Neural cell (in vitro differentiated cells): ENCODE measurements at regions not wholly inside any gene's neighbourhood (a gene's known extent, or its start where the extent isn't known, plus 50 kb on each side); places are given as distances from the start of the nearest gene placed in this dataset.

Experiments
- H2AFZ ChIP-seq: fragments of 200-600, 300-800 bp; sonication (generic), shearing (Covaris generic); 2 replicates; pipeline ENCODE4 v1.6.0; 2014; ENCODE audit warnings: low read depth, mild to moderate bottlenecking, antibody characterized with exemption, low read length, moderate library complexity
- H3F3A ChIP-seq: fragments of 200-600 bp; shearing (Covaris generic); 2 replicates; pipeline ENCODE4 v1.6.1; 2016; ENCODE audit warnings: mild to moderate bottlenecking, moderate library complexity, mixed read lengths, antibody characterized with exemption, low read length; ENCODE audit not compliant: insufficient read depth, poor library complexity, severe bottlenecking
- H3K27ac ChIP-seq: fragments of 200-600, 300-800 bp; sonication (generic), shearing (Covaris generic); 2 replicates; pipeline ENCODE4 v1.5.1; 2014; ENCODE audit warnings: mild to moderate bottlenecking, low read length, moderate library complexity
- H3K27me3 ChIP-seq: fragments of 300-800, 200-600 bp; sonication (generic), shearing (Covaris generic); 2 replicates; pipeline ENCODE4 v1.6.0; 2014; ENCODE audit warnings: mild to moderate bottlenecking, low read depth, low read length, moderate library complexity; ENCODE audit not compliant: insufficient read depth
- H3K36me3 ChIP-seq: fragments of 300-800, 200-600 bp; sonication (generic), shearing (Covaris generic); 2 replicates; pipeline ENCODE4 v1.5.1; 2014; ENCODE audit warnings: mild to moderate bottlenecking, antibody characterized with exemption, low read length, moderate library complexity; ENCODE audit not compliant: insufficient read depth
- H3K4me2 ChIP-seq: fragments of 300-800, 200-600 bp; sonication (generic), shearing (Covaris generic); 2 replicates; pipeline ENCODE4 v1.6.0; 2014; ENCODE audit warnings: mild to moderate bottlenecking, low read length
- H3K4me3 ChIP-seq: fragments of 300-800, 200-600 bp; sonication (generic), shearing (Covaris generic); 2 replicates; pipeline ENCODE4 v1.5.1; 2014; ENCODE audit warnings: mild to moderate bottlenecking, low read length, moderate library complexity
- H3K79me2 ChIP-seq: fragments of 200-600 bp; shearing (Covaris generic); replicated peaks from 2 replicates; pipeline ENCODE4 v1.6.0; 2014; ENCODE audit warnings: mild to moderate bottlenecking, low read length, moderate library complexity; ENCODE audit not compliant: insufficient read depth
- H3K9ac ChIP-seq: fragments of 300-800, 200-600 bp; sonication (generic), shearing (Covaris generic); 2 replicates; pipeline ENCODE4 v1.6.1; 2016; ENCODE audit warnings: mild to moderate bottlenecking, low read length, mixed read lengths
- H3K9me2 ChIP-seq: fragments of 200-600 bp; shearing (Covaris generic); 2 replicates; pipeline ENCODE4 v1.6.1; 2016; ENCODE audit warnings: mild to moderate bottlenecking, low read length, mixed read lengths; ENCODE audit not compliant: insufficient read depth
- H3K9me3 ChIP-seq: fragments of 200-600, 300-800 bp; sonication (generic), shearing (Covaris generic); 2 replicates; pipeline ENCODE4 v1.6.1; 2016; ENCODE audit warnings: mild to moderate bottlenecking, mixed run types, low read length, moderate library complexity, mixed read lengths
- H4K20me1 ChIP-seq: fragments of 200-600 bp; shearing (Covaris generic); 2 replicates; pipeline ENCODE4 v1.6.1; 2016; ENCODE audit warnings: mild to moderate bottlenecking, mixed run types; ENCODE audit not compliant: insufficient read depth
- CTCF ChIP-seq: fragments of 450-650 bp; IDR thresholded peaks from 2 replicates; pipeline ENCODE4 v1.5.1; 2014; ENCODE audit warnings: antibody characterized with exemption, mild to moderate bottlenecking, moderate library complexity; ENCODE audit not compliant: poor library complexity, severe bottlenecking
- EP300 ChIP-seq: fragments of 450-650 bp; conservative IDR thresholded peaks from 2 replicates; pipeline ENCODE4 v1.6.1; 2014; ENCODE audit warnings: antibody characterized with exemption, mild to moderate bottlenecking, moderate library complexity; ENCODE audit not compliant: poor library complexity, severe bottlenecking
- EZH2 ChIP-seq: fragments of 200-600, 300-800 bp; shearing (Covaris generic), sonication (generic); IDR thresholded peaks from 2 replicates; pipeline ENCODE4 v1.6.1; 2014; ENCODE audit warnings: antibody characterized with exemption, low read length, borderline replicate concordance, mild to moderate bottlenecking; ENCODE audit not compliant: insufficient read depth, poor library complexity, severe bottlenecking
- MXI1 ChIP-seq: fragments of 450-650 bp; conservative IDR thresholded peaks from 2 replicates; pipeline ENCODE4 v1.6.1; 2014; ENCODE audit warnings: antibody characterized with exemption, mild to moderate bottlenecking; ENCODE audit not compliant: poor library complexity, severe bottlenecking
- POLR2AphosphoS5 ChIP-seq: IDR thresholded peaks from 2 replicates; pipeline ENCODE4 v1.6.1; 2012
- RAD21 ChIP-seq: fragments of 450-650 bp; conservative IDR thresholded peaks from 2 replicates; pipeline ENCODE4 v1.6.1; 2014; ENCODE audit warnings: antibody characterized with exemption, mild to moderate bottlenecking, moderate library complexity
- REST ChIP-seq: IDR thresholded peaks from 2 replicates; pipeline ENCODE4 v1.6.1; 2012; ENCODE audit warnings: borderline replicate concordance
- SMC3 ChIP-seq: fragments of 450-650 bp; conservative IDR thresholded peaks from 2 replicates; pipeline ENCODE4 v1.6.1; 2014; ENCODE audit warnings: antibody characterized with exemption, mild to moderate bottlenecking, moderate library complexity; ENCODE audit not compliant: poor library complexity
- TAF1 ChIP-seq: IDR thresholded peaks from 2 replicates; pipeline ENCODE4 v1.6.1; 2012; ENCODE audit warnings: low read depth

GRCh38 chrX:109943740-109944092 is 59.2 kb upstream of the TMEM164 start:
- TF ChIP-seq SMC3: no peak
- TF ChIP-seq MXI1: no peak
- TF ChIP-seq REST: no peak
- no peak for TF ChIP-seq EZH2
- TF ChIP-seq RAD21: no peak
- no peak for TF ChIP-seq TAF1
- TF ChIP-seq CTCF: no peak
- no peak for TF ChIP-seq POLR2AphosphoS5
- TF ChIP-seq EP300: no peak
- Histone ChIP-seq H3K4me3 (no peak overlapping the region), H3K4me2 (no peak overlapping the region), H3K9ac (no peak overlapping the region), H3K9me2 (no peaks in the 10 kb centered on the region), H2AFZ (no peak overlapping the region), H3K36me3 (no peaks in the 10 kb centered on the region), H3K27ac (no peak overlapping the region), H3K9me3 (no peaks in the 10 kb centered on the region), H3K79me2 (no peaks in the 10 kb centered on the region), H3K27me3 (no peaks in the 10 kb centered on the region), H3F3A (no peaks in the 10 kb centered on the region), H4K20me1 (no peaks in the 10 kb centered on the region)

DNA sequence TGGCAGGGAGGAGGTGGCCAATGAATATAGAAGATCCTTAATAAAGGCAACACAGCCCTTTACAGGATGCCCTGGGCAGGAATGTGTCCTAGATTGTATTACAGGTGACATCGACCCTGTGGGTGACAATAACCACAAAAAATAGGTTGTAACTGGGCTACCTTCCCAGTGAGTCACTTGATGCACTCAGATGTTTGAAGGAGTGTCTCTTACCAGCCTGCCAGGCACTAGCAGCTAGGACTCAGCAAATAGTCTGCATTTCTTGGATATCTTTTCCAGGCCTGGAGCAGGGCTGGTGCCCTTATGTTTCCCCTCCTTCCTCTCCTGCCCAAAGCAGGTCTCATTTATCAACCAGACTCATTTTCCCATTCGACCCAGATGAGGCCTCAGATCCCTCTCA is 50.9 kb upstream of the TMEM164 start:
- H3K79me2 ChIP-seq: no peaks in the 10 kb centered on the region
- H3K9me2 ChIP-seq: no peaks in the 10 kb centered on the region
- H3F3A ChIP-seq: no peaks in the 10 kb centered on the region
- no peaks in the 10 kb centered on the region for H3K27me3 ChIP-seq
- TF ChIP-seq RAD21 (no peak), EZH2 (no peak), SMC3 (no peak), REST (no peak)
- H3K9ac ChIP-seq: no peak overlapping the region
- no peak overlapping the region for H3K4me3 ChIP-seq
- H4K20me1 ChIP-seq: no peaks in the 10 kb centered on the region
- H3K36me3 ChIP-seq: no peaks in the 10 kb centered on the region
- H3K4me2 ChIP-seq: no peak overlapping the region
- no peak overlapping the region for H3K27ac ChIP-seq
- H2AFZ ChIP-seq: no peak overlapping the region
- H3K9me3 ChIP-seq: no peaks in the 10 kb centered on the region
